NCI-H2196 (cell line): ENCODE measurements at regions not wholly inside any gene's neighbourhood (a gene's known extent, or its start where the extent isn't known, plus 50 kb on each side); places are given as distances from the start of the nearest gene placed in this dataset.

ENCODE experiments used
- DNase-seq: peaks from one replicate; lab custom pipeline; 2025; ENCODE audit not compliant: unreplicated experiment; lab: John Stamatoyannopoulos, UW

DNA sequence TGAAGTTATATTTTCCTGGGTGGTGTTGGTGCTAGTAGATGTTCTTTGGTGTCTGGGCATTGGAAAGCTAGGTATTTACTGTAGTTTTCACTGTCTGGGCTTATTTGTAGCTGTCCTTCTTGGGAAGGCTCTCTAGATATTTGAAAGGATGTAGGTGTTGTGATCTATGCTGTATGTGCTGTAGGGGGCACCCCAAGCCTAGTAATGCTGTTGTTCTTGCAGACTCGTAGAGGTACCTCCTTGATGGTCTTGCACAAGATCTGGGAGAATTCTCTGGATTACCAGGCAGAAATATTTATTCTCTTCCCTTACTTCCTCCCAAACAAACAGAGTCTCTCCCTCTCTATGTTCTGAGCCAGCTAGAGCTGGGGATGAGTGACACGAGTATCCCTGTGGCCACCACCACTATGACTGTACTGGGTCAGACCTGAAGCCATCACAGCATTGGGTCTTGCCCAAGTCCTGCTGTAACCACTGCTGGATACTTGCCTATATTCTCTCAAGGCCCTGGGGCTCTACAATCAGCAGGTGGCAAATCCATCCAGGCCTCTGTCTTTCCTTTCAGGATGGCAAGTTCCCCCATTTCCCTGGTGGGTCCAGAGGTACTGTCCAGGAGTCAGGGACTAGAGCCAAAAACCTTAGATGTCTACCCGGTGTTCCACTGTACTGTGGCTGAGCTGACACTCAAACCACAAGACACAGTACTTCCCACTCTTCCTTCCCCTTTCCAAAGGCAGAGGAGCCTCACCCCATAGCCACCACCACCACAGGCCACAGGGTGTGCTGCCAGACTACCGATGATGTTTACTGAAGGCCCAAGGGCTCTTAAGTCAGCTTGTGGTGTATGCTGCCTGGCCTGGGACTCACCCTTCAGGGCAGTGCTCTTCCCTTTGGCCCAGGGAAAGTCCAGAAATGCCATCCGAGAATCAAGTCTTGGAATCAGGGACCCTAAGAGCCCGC is 195.2 kb upstream of the DPPA4 start:
- DNase-seq: no peak

DNA sequence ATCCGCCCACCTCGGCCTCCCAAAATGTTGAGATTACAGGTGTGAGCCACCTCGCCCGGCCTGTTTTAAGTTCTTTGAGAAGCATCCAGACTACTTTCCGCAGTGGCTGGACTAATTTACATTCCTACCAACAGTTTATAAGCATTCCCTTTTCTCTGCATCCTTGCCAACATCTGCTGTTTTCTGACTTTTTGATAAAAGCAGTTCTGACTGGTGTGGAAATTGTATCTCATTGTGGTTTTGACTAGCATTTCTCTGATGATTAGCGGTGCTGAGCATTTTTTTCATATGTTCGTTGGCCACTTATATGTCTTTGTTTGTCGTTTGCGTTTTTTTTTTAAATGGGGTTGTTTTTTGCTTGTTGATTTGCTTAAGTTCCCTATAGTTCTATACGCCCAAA is 208.4 kb upstream of the DPPA4 start:
- DNase-seq: no peak

DNA sequence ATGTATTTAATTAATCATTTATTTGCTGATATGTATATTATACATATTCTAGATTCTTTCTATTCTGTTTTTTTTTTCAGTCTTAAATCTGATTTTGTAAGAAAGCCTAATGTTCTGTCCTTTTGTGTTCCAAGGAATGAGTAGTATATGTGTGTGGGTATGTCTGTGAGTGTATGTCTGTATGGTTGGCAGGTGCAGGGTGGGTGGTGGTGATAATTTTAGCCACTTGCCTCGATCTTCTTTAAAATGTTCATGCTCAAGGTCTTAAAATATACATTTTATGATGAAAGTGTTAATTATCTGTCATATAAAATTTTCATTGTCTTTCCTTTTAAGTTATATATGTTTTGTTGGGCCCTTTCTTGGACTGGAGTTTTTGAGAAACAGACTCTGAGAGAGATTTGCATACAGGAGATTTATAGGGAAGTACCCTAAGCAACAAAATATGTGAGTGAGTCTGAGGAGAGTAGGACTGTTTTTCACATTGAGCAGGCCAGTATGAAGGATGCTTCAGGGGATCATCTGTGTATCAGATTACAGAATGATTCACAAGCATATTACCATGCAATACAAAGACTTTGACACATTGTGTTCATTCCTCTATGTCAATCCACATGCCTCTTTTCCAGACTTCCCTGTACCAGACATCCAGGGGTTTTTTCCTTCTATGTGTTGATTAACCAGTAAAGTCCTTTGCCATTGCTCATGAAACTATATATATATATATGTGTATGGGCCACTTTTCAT is 211.0 kb upstream of the DPPA4 start:
- no peak for DNase-seq

DNA sequence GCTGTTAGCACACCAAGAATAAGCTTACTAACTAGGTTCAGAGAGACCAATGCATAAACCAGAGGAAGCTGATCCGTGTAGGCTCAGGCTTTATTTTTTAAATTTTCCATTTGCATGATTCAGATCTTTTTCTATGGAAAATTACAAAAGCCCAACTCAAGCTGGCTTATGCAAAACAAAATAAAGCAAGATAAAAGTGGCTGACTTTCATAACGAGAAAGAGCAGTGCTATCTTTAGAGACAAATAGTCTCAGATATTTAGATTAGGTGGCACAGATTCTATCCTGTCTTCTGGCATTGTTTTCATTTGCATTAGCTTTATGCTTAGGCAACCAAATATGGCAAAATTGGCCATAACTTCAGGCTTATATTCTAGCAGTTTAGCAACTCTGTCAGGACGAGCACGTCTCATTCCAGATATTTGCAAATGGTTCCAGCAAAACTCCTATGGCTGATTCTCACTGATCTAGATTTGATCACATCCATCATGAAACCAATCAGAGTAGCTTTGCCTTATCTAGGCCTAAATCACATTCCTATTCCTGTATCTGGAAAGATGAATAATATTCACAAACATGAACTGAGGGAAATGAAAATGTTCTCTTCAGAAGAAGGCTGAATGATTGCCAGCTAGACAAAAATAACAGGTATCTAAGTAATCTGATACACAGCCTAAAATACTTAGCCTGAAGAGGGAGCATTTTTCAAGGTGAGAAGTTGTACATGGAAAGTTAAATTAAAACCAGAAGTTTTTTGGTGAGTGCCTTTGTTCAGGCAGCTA is 216.4 kb upstream of the DPPA4 start:
- no peak for DNase-seq

DNA sequence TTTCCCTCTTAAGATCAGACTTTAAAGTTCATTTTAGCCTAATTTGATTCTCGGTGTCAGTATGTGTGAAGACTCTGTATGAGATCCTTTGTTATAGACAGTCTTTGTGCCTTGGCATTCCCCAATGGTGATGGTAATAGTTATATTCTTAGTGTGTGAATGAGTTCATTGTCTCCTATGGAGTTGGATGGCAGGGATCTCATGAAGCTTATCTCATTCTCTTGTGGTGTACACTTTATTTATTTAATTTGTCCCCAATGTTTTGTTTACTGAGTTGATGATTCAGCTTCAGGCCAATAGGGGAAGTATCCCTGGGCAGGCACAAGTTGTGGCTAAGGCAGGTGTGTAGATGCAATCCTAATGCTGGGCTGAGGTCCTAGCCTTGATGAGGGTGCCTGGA is 222.0 kb upstream of the DPPA4 start:
- no peak for DNase-seq

DNA sequence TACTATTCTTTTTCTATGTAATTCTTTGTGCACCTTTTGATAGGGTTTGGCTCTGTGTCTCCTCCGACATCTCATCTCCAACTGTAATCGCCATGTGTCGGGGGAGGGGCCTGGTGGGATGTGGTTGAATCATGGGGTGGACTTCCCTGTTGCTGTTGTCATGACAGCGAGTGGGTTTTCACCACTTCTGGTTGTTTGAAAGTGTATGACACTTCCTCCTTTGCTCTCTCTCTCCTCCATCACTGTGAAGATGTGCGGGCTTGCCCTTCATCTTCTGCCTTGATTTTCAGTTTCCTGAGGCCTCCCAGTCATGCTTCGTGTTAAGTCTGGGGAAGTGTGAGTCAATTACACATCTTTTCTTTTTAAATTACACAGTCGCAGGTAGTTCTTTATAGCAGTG is 225.8 kb upstream of the DPPA4 start:
- DNase-seq: no peak

DNA sequence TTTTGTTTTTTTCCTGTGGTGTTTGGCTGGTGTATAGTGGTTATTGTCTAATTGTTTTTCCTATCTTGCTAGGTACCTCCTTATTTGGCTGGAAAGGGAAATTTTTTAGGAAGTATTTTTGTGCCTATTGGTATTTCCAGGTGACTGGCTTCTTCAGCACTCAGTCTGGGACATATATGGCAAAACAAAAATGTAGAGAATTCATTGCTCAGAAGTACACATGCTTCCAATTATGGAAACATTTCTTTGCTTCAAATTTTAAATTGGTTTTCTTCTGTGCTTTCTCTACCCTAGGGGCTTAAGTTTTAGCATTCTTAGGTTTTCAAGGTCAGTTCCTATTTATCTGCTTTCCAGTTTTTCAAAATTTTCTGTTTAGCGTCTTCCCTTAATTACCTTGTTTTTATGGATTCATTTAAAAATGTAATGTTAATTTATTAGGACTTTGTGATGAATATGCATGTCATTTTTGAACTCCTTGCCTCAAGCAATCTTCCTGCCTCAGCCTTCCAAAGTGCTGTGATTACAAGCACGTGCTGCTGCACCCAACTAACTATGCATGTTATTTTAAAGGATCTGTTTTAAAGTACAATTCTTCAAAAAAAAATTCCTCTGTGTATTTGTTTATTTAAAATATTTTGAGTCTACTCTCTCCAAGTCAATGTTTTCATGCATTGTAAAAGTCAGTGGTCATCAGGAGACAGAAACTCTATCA is 231.9 kb upstream of the DPPA4 start:
- DNase-seq: no peak

DNA sequence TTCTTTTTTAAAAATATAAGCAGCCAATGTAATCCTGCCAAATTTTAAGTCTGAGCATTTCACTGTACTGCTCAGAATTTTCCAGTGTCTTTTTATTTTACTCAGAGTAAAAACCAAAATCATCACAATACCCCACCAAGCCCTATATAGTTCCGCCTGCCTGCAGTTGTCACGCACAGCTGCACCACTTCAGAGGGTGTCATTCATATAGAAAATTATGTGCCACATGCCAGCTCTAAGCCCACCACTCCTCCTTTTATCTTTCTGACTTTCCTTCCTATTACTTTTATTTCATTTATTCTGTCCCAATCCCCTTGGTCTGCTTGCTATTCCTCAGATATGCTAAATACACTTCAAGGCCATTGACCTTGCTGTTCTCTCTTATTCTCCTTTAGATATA is 233.1 kb upstream of the DPPA4 start:
- no peak for DNase-seq

DNA sequence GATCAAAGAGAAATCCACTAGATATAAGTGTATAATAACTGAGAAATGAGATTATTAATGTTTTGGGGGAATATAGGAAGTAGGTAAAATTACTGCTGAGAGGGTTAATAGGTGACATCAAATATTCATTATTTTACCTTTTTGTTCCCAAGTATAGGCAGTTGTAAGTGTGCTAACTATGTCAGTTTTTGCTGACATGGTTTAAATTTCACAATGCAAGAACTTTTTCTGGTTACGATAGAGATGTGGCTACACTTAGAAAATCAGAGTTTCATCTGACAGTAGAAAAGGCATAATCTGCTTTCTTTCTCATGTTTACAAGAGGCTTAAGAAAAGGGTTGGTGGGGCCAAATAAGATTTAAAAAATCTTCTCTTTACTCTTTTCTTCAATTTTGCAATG is 235.0 kb upstream of the DPPA4 start:
- DNase-seq: no peak

DNA sequence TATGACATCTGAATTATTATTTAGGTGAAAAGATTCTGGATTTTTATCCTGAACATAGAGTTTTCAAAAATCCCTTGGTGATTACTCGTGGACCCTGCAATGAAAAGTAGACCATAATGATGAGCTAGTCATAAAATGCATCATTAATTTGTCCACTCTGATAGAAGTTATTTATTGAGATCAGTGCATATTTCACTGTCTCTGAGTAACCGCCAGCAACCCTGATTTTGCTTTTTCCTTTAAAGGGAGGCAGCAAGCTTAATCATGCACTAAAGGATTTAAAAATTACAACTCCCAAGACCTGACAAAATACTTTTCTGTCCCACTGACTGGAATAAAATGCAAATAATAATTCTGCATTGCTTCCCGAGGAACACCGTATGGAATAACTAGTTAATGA is 259.6 kb upstream of the DPPA4 start:
- no peak for DNase-seq

DNA sequence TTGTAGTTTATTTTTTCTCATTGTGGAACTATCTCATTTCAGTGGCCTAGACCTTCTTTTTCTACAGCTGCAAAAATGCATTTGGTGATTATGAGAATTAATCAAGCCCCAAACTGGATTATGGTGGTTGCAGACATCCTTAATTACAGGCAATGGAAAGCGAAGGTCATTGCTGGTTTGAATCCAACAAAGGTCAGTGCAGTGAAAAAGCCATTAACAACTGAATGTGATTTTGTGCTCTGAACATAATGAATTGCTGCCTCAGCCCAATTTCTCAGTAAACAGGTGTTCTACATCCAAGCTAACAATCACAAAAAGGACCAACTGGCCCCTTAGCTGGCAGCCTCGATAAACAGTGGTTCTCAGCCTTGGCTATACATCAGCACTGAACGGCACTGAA is 260.1 kb upstream of the DPPA4 start:
- DNase-seq: no peak

DNA sequence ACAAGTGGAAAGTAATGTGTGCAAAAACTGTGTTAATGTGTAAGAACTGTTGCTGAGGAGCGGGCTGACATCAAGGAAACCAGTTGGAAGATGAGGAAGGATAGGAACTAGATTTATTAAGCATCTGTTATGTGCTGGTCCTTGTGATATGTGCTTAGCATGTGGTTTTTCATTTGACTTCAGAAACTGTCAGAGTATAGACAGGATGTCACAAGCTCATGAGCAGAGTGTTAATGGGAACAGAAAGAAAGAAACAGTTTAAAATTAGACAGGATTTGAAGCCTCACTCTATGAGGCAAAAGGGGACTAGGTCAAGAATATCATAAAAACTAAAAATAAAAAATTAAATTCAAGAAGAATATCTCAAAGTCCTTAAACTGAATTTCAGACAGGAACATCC is 270.6 kb upstream of the DPPA4 start:
- no peak for DNase-seq

DNA sequence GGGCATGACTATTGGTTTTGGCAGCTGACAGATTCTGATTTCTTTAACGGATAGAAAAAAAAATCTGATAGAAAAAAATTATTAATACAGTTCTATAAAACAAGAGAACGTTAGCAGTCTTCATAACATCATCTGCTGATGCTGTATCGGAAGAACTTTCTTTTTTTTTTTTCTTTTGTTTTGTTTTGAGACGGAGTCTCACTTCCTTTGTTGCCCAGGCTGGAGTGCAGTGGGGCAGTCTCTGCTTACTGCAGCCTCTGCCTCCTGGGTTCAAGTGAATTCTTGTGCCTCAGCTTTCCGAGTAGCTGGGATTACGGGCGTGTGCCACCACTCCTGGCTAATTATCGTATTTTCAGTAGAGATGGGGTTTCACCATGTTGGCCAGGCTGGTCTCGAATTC is 271.2 kb upstream of the DPPA4 start:
- no peak for DNase-seq

DNA sequence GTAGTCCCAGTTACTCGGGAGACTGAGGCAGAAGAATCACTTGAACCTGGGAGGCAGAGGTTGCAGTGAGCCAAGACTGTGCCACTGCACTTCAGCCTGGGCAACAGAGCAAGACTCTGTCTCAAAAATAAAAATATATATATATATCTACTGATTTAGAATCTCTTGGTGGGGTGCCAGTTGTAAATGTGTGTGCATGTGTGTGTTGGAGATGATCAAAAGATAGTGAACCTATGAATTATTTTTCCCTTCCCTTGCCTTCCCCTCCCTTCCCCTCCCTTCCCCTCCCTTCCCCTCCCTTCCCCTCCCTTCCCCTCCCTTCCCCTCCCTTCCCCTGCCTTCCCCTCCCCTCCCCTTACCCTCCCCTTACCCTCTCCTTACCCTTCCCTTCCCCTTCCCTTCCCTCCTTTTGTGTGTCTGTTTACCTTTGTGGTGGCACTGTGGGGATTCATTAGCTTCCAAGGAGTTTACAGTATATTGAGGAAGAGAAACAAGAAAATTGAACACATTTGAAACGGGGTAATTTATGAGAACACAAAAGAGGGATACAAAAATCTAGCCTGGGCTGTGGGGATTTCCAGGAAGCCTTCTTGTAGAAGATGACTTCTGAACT is 281.5 kb upstream of the DPPA4 start:
- DNase-seq: no peak

DNA sequence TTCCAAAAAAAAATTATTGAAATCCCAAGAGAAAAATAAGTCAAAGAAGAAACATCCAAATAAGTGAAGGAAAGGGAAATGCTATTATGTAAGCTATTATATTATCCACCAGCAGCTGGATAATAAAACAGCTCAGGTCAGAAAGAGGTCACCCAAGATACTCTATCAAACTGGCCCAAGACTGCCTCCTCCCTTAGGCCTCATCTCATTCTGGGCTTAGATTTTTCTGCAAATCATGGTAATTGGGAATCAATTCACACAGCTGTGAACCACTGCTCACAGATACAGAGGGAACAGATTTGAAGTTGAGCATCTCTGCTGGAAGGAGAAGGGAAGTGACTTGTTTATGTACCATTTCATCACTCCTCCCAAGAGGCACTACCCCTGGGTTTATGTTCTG is 294.6 kb upstream of the DPPA4 start:
- DNase-seq: no peak

DNA sequence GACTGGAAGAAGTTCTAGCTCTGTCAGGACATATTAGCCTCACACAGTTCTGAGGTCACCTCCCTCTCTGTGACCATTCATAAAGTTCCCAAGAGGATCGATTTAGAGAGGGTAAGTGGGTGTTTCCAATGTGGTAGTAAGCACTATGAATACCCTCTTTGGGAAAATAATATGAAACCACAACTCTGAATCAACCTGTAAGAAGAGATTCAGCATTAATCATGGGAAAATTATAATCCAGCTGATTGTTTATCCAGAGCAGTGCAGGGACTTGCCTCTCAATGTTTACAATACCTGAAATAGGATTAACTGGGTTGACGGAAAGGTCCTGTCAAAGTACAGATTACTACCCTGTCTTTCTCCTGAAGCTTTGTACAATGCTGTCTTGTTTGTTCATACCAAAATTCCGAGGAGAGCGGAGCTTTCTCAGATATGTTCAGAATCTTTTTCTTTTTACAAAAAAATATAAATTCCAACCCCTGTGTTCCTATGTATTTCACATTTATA is 302.9 kb upstream of the DPPA4 start:
- no peak for DNase-seq

DNA sequence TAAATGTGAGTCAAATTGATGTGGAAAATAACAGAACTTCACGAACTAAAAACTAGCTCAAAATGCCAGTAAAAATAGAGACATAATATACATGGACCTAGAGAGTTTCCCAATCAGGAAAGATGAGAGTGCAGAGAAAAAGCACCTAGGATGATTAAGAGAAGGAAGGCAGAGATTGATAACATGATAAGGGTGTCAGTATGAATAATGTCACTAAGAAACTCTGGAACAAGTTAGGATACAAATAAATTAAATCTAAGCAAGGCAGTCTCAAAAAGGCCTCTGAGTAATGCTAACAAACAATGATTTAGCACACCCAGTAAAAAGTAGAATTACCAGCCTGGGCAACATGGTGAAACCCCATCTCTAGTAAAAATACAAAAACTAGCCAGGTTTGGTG is 304.7 kb upstream of the DPPA4 start:
- no peak for DNase-seq

DNA sequence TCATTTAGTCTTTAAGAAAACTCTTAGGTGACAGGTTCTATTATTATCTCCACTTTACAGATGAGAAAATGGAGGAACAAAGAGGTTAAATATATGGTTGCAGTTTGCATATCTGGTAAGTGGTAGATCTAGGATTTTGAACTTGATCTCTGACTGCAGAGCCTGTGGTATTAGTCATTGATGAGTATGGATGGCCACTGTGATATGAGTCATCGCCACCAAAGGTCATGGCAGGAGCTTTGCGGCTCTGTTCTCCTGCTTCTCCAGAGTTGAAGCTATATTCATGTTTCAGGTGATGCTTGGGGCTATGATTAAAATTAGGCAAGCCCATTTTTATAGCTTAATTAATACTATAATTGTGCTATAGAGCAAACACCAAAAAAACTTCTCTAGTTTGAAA is 306.2 kb upstream of the DPPA4 start:
- no peak for DNase-seq

DNA sequence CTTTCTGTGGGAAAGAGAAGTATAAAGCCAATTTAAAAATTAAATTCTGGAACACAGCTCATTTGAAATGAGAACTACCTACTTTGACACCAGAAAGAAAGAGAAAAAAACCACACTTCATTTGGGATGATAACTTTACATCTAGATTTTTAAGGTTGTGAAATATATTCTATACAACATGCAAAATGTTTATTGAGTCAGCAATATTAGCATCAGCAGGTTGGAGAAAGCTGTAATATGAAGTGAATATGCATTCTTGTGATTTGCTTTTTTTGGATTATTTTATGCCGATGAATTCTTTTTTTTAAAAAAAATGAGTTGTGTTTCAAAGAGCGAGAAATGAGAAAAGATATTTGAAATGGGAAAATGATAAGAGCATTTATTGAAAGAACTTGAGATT is 307.0 kb upstream of the DPPA4 start:
- DNase-seq: no peak

DNA sequence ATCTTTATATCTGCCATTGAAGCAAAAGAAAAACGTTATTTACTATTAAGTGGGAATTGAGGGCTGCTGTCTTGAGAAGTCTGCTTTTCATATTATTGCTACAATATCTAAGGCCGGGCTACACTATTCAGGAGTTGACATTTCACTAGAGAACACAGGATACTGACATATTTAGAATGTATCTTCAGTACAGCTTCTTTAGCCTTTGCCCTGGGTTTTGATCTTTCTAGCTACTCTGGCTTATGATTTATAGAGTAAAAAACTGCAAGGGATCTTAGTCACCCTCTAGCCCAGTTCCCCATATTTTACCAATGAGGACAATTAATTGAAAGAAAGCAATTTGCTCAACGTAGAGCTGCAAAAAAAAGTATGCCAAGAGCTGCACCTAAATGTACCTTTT is 307.4 kb upstream of the DPPA4 start:
- DNase-seq: no peak
